Suprapubic skin (tissue), 4 donors: ENCODE measurements at regions not wholly inside any gene's neighbourhood (a gene's known extent, or its start where the extent isn't known, plus 50 kb on each side); places are given as distances from the start of the nearest gene placed in this dataset.

ENCODE experiments used
- DNase-seq, 2 donors: peaks; one replicate each; pipeline ENCODE4 v3.0.0-alpha.2; 2019; ENCODE audit warnings: low spot score in 2 of 2
- H3K27ac ChIP-seq: fragments of 200-600 bp; sonication (generic); one replicate; pipeline ENCODE4 v1.5.1; 2019
- H3K27me3 ChIP-seq: fragments of 200-600 bp; sonication (generic); one replicate; pipeline ENCODE4 v1.5.1; 2019
- H3K36me3 ChIP-seq: fragments of 200-600 bp; sonication (generic); one replicate; pipeline ENCODE4 v1.5.1; 2019
- H3K4me1 ChIP-seq: fragments of 200-600 bp; sonication (generic); one replicate; pipeline ENCODE4 v1.5.1; 2019
- H3K4me3 ChIP-seq: fragments of 200-600 bp; sonication (generic); one replicate; pipeline ENCODE4 v1.5.1; 2019; ENCODE audit warnings: mild to moderate bottlenecking
- H3K9me3 ChIP-seq: fragments of 200-600 bp; sonication (generic); one replicate; pipeline ENCODE4 v1.5.1; 2019
- EP300 ChIP-seq: sonication (generic); formaldehyde crosslinking; IDR thresholded peaks from one replicate; pipeline ENCODE4 v1.6.1; 2017; ENCODE audit warnings: antibody characterized with exemption
- POLR2A ChIP-seq, 2 donors: fragments of 450-650 bp; IDR thresholded peaks; one replicate each; pipeline ENCODE4 v1.6.1; 2017; ENCODE audit warnings: antibody characterized with exemption in 2 of 2, mild to moderate bottlenecking in 2 of 2, moderate library complexity in 2 of 2
- POLR2AphosphoS5 ChIP-seq, 3 donors: sonication (generic); formaldehyde crosslinking; IDR thresholded peaks; one replicate each; pipeline ENCODE4 v1.6.1; 2017; ENCODE audit warnings: antibody characterized with exemption in 3 of 3
- WGBS: methylation state at CpG from one replicate; pipeline ENCODE4 v1.1.5; 2018; 5-methylcytosine and 5-hydroxymethylcytosine counted together
- TF ChIP-seq, protein P1 (sequence below), 2 donors: fragments of 200-600 bp in 1 of 2; fragments of 450-650 bp in 1 of 2; sonication (generic) in 1 of 2; IDR thresholded peaks; one replicate each; pipeline ENCODE4 v1.5.1; 2016 to 2019; ENCODE audit warnings: antibody characterized with exemption in 2 of 2, mild to moderate bottlenecking in 1 of 2, moderate library complexity in 1 of 2

DNA sequence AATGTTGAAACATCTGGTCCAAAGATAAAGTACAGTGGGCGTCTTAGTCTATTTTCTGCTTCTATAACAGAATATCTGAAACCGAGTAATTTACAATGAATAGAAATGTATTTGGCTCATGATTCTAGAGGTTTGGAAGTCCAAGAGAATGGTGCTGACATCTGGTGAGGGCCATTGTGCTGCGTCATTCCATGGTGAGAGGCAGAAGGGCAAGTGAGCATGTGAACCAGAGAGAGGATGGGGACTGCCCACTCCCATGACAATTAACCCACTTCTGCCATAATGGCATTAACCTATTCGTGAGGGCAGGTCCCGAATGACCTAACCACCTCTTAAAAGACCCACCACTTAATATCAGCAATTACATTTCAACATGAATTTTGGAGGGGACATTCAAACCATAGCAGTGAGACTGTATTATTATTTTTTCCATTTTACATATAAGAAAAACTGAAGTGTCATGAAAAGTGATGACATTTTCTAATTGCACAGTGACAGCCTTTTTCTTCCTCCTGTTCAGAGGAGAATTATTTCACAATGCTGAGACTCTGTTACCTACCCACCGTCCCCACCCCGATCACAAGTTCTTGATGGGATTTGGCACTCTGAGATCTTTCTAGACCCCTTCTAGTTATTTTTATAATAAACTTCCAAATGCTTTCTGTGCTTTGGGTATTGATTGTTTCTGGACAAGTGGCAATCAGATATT is 238.8 kb downstream of the RPLP1 start:
- peaks cover 8% of the 10 kb centered on the region for H3K9me3 ChIP-seq
- H3K27me3 ChIP-seq: no peaks in the 10 kb centered on the region
- TF ChIP-seq EP300 (no peak), POLR2A (IDR thresholded peaks at IDR 0.05) (no peak), POLR2AphosphoS5 (IDR thresholded peaks at IDR 0.05) (no peak)
- TF ChIP-seq, protein P1, sequence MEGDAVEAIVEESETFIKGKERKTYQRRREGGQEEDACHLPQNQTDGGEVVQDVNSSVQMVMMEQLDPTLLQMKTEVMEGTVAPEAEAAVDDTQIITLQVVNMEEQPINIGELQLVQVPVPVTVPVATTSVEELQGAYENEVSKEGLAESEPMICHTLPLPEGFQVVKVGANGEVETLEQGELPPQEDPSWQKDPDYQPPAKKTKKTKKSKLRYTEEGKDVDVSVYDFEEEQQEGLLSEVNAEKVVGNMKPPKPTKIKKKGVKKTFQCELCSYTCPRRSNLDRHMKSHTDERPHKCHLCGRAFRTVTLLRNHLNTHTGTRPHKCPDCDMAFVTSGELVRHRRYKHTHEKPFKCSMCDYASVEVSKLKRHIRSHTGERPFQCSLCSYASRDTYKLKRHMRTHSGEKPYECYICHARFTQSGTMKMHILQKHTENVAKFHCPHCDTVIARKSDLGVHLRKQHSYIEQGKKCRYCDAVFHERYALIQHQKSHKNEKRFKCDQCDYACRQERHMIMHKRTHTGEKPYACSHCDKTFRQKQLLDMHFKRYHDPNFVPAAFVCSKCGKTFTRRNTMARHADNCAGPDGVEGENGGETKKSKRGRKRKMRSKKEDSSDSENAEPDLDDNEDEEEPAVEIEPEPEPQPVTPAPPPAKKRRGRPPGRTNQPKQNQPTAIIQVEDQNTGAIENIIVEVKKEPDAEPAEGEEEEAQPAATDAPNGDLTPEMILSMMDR (IDR thresholded peaks at IDR 0.05): no peak
- no peak overlapping the region for H3K27ac ChIP-seq
- H3K4me3 ChIP-seq: no peak overlapping the region
- 76% methylated on average over 7 of the region's 7 CpGs for WGBS
- DNase-seq: no peak
- H3K36me3 ChIP-seq: no peaks in the 10 kb centered on the region
- no peaks in the 10 kb centered on the region for H3K4me1 ChIP-seq

GRCh38 chr15:69692342-69692741 is 239.7 kb downstream of the RPLP1 start:
- H3K36me3 ChIP-seq: no peaks in the 10 kb centered on the region
- H3K27ac ChIP-seq: no peak overlapping the region
- H3K4me1 ChIP-seq: no peaks in the 10 kb centered on the region
- H3K9me3 ChIP-seq: peaks cover 8% of the 10 kb centered on the region
- no peak overlapping the region for H3K4me3 ChIP-seq
- no peaks in the 10 kb centered on the region for H3K27me3 ChIP-seq
- DNase-seq: no peak
- WGBS: 62% methylated on average over 3 of the region's 3 CpGs
- TF ChIP-seq EP300 (no peak), POLR2A (IDR thresholded peaks at IDR 0.05) (no peak), POLR2AphosphoS5 (IDR thresholded peaks at IDR 0.05) (no peak)
- TF ChIP-seq, protein P1 (IDR thresholded peaks at IDR 0.05): no peak

GRCh38 chr15:69693059-69693458 is 240.4 kb downstream of the RPLP1 start:
- 72% methylated on average over 4 of the region's 4 CpGs for WGBS

DNA sequence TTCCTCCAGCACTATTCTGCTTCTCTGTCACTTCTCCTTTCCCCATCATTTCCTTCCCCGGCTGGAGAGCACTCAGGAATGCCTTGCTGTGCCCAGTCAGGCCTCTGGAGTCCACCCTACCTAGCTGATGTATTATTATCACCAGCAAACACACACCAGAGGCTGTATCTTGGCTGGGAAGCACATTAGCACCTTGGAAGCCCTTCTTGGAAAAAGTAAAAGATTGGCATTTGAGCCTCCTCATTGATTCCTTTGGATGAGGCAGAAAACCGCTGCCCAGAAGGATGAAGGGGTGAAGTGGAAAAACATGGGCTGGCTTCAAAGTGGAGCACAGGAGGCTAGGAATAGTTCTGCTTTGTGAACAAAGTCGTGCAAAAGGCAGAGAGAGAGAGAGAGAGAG is 244.3 kb downstream of the RPLP1 start:
- H3K4me3 ChIP-seq: no peak overlapping the region
- H3K4me1 ChIP-seq: no peaks in the 10 kb centered on the region
- no peaks in the 10 kb centered on the region for H3K27me3 ChIP-seq
- WGBS: 79% methylated on average over 3 of the region's 3 CpGs
- H3K36me3 ChIP-seq: no peaks in the 10 kb centered on the region
- no peak for DNase-seq
- no peaks in the 10 kb centered on the region for H3K9me3 ChIP-seq
- TF ChIP-seq POLR2AphosphoS5 (IDR thresholded peaks at IDR 0.05) (no peak), EP300 (no peak), POLR2A (IDR thresholded peaks at IDR 0.05) (no peak)
- TF ChIP-seq, protein P1 (IDR thresholded peaks at IDR 0.05): no peak
- H3K27ac ChIP-seq: no peak overlapping the region

More at GRCh38 chr15:69693059-69693458, 240.4 kb downstream of the RPLP1 start:
- Histone ChIP-seq H3K4me1 (no peaks in the 10 kb centered on the region), H3K9me3 (peaks cover 8% of the 10 kb centered on the region), H3K36me3 (no peaks in the 10 kb centered on the region), H3K27me3 (no peaks in the 10 kb centered on the region), H3K27ac (no peak overlapping the region), H3K4me3 (no peak overlapping the region)
- no peak for TF ChIP-seq POLR2AphosphoS5 (IDR thresholded peaks at IDR 0.05)
- TF ChIP-seq, protein P1 (IDR thresholded peaks at IDR 0.05): no peak
- TF ChIP-seq POLR2A (IDR thresholded peaks at IDR 0.05): no peak
- no peak for TF ChIP-seq EP300
- DNase-seq: no peak

DNA sequence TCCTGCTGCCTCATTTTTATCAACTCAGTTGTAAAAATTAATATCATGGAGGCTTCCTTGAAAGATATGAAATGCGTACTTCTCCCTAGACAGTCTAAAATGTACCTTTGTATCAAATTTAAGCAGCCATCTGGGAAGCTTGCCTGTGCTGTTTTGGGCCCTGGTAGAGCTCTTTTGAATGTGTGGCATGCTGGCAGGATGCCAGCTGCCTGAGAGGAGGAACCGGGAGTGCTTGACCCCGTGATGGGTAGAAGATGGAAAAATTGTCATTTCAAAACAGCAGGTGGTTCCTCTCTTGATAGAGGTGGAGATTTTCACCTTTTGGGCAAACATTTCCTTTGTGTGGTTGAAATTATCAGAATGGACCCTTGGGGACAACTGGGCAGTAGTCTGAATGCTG is 245.3 kb downstream of the RPLP1 start:
- H3K4me3 ChIP-seq: no peak overlapping the region
- H3K36me3 ChIP-seq: no peaks in the 10 kb centered on the region
- TF ChIP-seq POLR2AphosphoS5 (IDR thresholded peaks at IDR 0.05): no peak
- TF ChIP-seq EP300: no peak
- TF ChIP-seq, protein P1 (IDR thresholded peaks at IDR 0.05): no peak
- no peak for TF ChIP-seq POLR2A (IDR thresholded peaks at IDR 0.05)
- no peaks in the 10 kb centered on the region for H3K27me3 ChIP-seq
- DNase-seq: no peak
- 46% methylated on average over 3 of the region's 3 CpGs for WGBS
- no peaks in the 10 kb centered on the region for H3K4me1 ChIP-seq
- no peaks in the 10 kb centered on the region for H3K9me3 ChIP-seq
- H3K27ac ChIP-seq: no peak overlapping the region
